Hepatocyte (in vitro differentiated cells): ENCODE measurements at regions not wholly inside any gene's neighbourhood (a gene's known extent, or its start where the extent isn't known, plus 50 kb on each side); places are given as distances from the start of the nearest gene placed in this dataset.

Source experiments
- DNase-seq: peaks from one replicate; pipeline ENCODE4 v3.0.0-alpha.2; 2016; ENCODE audit warnings: low spot score
- H2AFZ ChIP-seq: fragments of 200-600 bp; sonication (generic); 2 replicates; pipeline ENCODE4 v1.6.0; 2016; ENCODE audit warnings: antibody characterized with exemption, mild to moderate bottlenecking
- H3K27ac ChIP-seq: fragments of 200-600 bp; sonication (generic); 2 replicates; pipeline ENCODE4 v1.5.1; 2016; ENCODE audit warnings: mild to moderate bottlenecking
- H3K27me3 ChIP-seq: fragments of 200-600 bp; sonication (generic); 2 replicates; pipeline ENCODE4 v1.6.1; 2016
- H3K36me3 ChIP-seq: fragments of 200-600 bp; sonication (generic); replicated peaks from 2 replicates; pipeline ENCODE4 v1.5.1; 2016; ENCODE audit warnings: low read depth; ENCODE audit not compliant: insufficient read depth
- H3K4me1 ChIP-seq: fragments of 200-600 bp; sonication (generic); 2 replicates; pipeline ENCODE4 v1.5.1; 2016; ENCODE audit warnings: mild to moderate bottlenecking, moderate library complexity; ENCODE audit not compliant: insufficient read depth
- H3K4me2 ChIP-seq: fragments of 200-600 bp; sonication (generic); 2 replicates; pipeline ENCODE4 v1.6.0; 2016
- H3K4me3 ChIP-seq: fragments of 200-600 bp; sonication (generic); 2 replicates; pipeline ENCODE4 v1.5.1; 2016; ENCODE audit warnings: mild to moderate bottlenecking
- H3K79me2 ChIP-seq: fragments of 200-600 bp; sonication (generic); 2 replicates; pipeline ENCODE4 v1.6.0; 2017; ENCODE audit warnings: mild to moderate bottlenecking
- H3K9me2 ChIP-seq: fragments of 200-600 bp; sonication (generic); replicated peaks from 2 replicates; pipeline ENCODE4 v1.6.0; 2017; ENCODE audit warnings: mild to moderate bottlenecking; ENCODE audit not compliant: insufficient read depth
- H3K9me3 ChIP-seq: fragments of 200-600 bp; sonication (generic); 2 replicates; pipeline ENCODE4 v1.5.1; 2016; ENCODE audit warnings: low read depth, mild to moderate bottlenecking
- H4K20me1 ChIP-seq: fragments of 200-600 bp; sonication (generic); 2 replicates; pipeline ENCODE4 v1.6.0; 2016; ENCODE audit warnings: mild to moderate bottlenecking; ENCODE audit not compliant: insufficient read depth, poor library complexity, severe bottlenecking
- CTCF ChIP-seq: fragments of 200-600 bp; sonication (generic); IDR thresholded peaks from 2 replicates; pipeline ENCODE4 v1.5.1; 2016; ENCODE audit warnings: antibody characterized with exemption, mild to moderate bottlenecking; ENCODE audit not compliant: poor library complexity
- EZH2 ChIP-seq: fragments of 200-600 bp; sonication (generic); IDR thresholded peaks from 2 replicates; pipeline ENCODE4 v1.6.1; 2016; ENCODE audit warnings: antibody characterized with exemption, mild to moderate bottlenecking, borderline replicate concordance
- EZH2phosphoT487 ChIP-seq: fragments of 200-600 bp; sonication (generic); IDR thresholded peaks from one replicate; pipeline ENCODE4 v1.6.1; 2018; ENCODE audit warnings: antibody characterized with exemption, mild to moderate bottlenecking, low read depth, moderate library complexity; ENCODE audit not compliant: unreplicated experiment, severe bottlenecking
- WGBS: methylation state at CpG from one replicate; pipeline ENCODE4 v1.1.6; 2016; ENCODE audit warnings: low lambda C conversion rate; ENCODE audit errors: missing lambda C conversion rate; 5-methylcytosine and 5-hydroxymethylcytosine counted together

DNA sequence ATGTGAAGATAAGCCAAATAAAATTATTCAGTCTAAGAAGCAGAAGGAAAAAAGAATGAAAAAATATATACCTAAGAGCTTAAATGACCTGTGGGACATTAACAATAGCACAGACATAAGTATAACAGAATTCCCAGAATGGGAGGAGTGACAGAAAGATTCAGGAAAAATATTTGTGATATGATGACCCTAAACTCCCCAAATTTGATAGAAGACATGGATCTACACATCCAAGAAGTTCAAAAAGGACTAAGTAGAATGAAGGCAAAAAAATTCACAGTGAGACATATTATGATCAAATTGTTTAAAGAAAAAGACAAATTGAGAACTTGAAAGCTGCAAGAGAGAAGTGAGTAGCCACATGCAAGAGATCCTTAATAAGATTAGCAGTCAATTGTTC is 211.4 kb upstream of the OR4E1 start:
- no peaks in the 10 kb centered on the region for H3K9me3 ChIP-seq
- no peak for DNase-seq
- H3K36me3 ChIP-seq: no peaks in the 10 kb centered on the region
- H4K20me1 ChIP-seq: no peaks in the 10 kb centered on the region
- H3K79me2 ChIP-seq: no peaks in the 10 kb centered on the region
- no peak overlapping the region for H3K4me2 ChIP-seq
- H3K27me3 ChIP-seq: no peaks in the 10 kb centered on the region
- no peak for TF ChIP-seq CTCF
- no peaks in the 10 kb centered on the region for H3K9me2 ChIP-seq
- no peaks in the 10 kb centered on the region for H3K4me1 ChIP-seq
- H2AFZ ChIP-seq: no peak overlapping the region
- H3K4me3 ChIP-seq: no peak overlapping the region
- no peak overlapping the region for H3K27ac ChIP-seq

DNA sequence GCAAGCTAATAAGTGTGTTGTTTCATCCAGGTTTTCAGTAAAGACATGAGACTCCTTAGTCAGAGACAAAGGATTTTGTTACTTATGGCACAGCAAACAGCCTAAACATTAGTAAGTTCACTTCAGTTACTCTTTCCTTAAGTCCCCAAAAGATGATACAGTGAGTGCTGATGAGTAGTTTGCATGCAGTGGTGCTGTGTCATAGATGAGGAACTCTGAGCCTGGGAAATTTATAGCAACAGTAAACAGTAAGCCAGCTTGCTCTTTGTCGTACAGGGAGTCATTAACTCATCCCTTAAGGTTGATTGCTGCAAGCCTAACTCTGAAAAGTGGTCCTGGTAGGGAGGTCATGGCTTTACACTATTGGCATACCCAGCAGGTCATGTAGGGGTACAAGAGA is 208.6 kb upstream of the OR4E1 start:
- Histone ChIP-seq H3K27ac (no peak overlapping the region), H4K20me1 (no peaks in the 10 kb centered on the region), H3K4me3 (no peak overlapping the region), H3K36me3 (no peaks in the 10 kb centered on the region), H3K79me2 (no peaks in the 10 kb centered on the region), H2AFZ (no peak overlapping the region), H3K4me1 (no peaks in the 10 kb centered on the region), H3K27me3 (no peaks in the 10 kb centered on the region), H3K4me2 (no peak overlapping the region), H3K9me2 (no peaks in the 10 kb centered on the region), H3K9me3 (no peaks in the 10 kb centered on the region)
- 53% methylated on average over 1 of the region's 1 CpG for WGBS
- no peak for DNase-seq
- TF ChIP-seq EZH2phosphoT487: no peak
- TF ChIP-seq CTCF: no peak
- TF ChIP-seq EZH2: no peak

DNA sequence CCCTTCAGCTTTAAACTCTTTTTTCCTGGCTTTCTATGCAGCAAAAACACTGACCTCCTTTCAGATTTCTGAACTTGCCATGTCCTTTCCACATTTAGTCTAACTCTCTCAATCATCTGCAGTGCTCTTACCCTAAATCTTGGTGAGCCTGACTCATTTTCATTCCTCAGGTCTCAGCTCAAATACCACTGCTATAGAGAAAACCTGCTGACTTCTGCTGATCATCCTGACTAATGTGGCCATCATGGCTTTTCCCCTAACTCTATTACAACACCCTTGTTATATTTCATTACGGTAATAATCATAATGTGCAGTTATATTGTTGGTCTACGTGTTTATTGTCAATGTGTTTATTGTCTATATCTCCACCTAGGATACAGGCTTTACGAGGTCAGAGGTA is 207.3 kb upstream of the OR4E1 start:
- Histone ChIP-seq H3K4me1 (no peaks in the 10 kb centered on the region), H2AFZ (no peak overlapping the region), H3K27ac (no peak overlapping the region), H3K79me2 (no peaks in the 10 kb centered on the region), H3K36me3 (no peaks in the 10 kb centered on the region), H3K9me3 (no peaks in the 10 kb centered on the region), H4K20me1 (no peaks in the 10 kb centered on the region), H3K4me3 (no peak overlapping the region), H3K27me3 (no peaks in the 10 kb centered on the region), H3K9me2 (no peaks in the 10 kb centered on the region), H3K4me2 (no peak overlapping the region)
- WGBS: 48% methylated on average over 3 of the region's 3 CpGs
- TF ChIP-seq CTCF: no peak
- TF ChIP-seq EZH2phosphoT487: no peak
- TF ChIP-seq EZH2: no peak
- no peak for DNase-seq

- Histone ChIP-seq H3K27ac (no peak overlapping the region), H3K9me2 (no peaks in the 10 kb centered on the region), H3K79me2 (no peaks in the 10 kb centered on the region), H3K4me3 (no peak overlapping the region), H3K4me1 (no peaks in the 10 kb centered on the region), H3K36me3 (no peaks in the 10 kb centered on the region), H3K27me3 (peaks cover 4% of the 10 kb centered on the region), H2AFZ (no peak overlapping the region), H3K9me3 (no peaks in the 10 kb centered on the region), H4K20me1 (no peaks in the 10 kb centered on the region), H3K4me2 (no peak overlapping the region)
- TF ChIP-seq EZH2phosphoT487 (no peak), CTCF (no peak), EZH2 (no peak)
- WGBS: 80% methylated on average over 2 of the region's 2 CpGs
- DNase-seq: no peak
Observed at GRCh38 chr14:21875791-21876190, 202.2 kb upstream of the OR4E1 start.
